GM18520 (cell line): ENCODE measurements at regions not wholly inside any gene's neighbourhood (a gene's known extent, or its start where the extent isn't known, plus 50 kb on each side); places are given as distances from the start of the nearest gene placed in this dataset.

Source experiments
- ATAC-seq: cut with Tn5 transposase; IDR thresholded peaks from one replicate; pipeline ENCODE4 v1.9.1; 2021; ENCODE audit not compliant: unreplicated experiment

DNA sequence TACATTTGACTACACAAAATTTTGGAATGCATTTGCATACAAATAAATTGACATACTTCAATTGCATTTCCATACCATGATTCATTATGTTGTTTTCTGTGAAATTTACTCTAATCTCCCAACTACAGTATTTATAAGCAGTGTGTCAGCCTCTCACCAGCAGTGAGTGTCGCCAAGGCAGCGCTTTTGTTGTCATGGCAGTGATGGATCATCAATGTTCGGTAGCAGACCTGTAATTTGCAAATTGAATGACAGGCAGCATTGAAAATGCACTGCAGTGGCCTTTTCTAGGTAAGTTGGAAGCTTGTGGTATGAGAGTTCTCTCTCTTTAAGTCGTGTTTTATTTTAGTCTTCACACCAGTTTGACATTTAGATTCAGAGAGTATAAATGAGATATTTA is 534.1 kb downstream of the PCDH17 start:
- no peak for ATAC-seq

DNA sequence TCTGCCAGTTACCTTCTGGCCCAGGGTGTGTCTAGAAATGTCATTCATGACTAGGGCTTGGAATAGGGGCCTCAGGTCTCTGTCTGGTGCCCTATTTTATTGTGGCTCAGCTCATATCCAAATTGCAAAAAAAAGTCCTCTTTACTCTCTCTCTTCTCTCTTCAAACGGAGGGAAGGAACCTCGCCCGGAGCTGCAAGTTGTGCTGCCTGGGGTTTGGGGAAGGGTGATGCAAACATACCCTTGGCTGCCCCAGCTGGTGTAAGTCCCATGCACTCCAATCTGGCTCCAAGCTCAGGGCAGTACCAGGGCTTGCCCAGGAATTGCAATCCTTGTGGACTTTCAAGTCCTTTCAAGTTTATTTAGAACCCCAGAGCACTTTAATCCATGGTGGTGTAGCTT is 549.6 kb downstream of the PCDH17 start:
- ATAC-seq, result no peak

DNA sequence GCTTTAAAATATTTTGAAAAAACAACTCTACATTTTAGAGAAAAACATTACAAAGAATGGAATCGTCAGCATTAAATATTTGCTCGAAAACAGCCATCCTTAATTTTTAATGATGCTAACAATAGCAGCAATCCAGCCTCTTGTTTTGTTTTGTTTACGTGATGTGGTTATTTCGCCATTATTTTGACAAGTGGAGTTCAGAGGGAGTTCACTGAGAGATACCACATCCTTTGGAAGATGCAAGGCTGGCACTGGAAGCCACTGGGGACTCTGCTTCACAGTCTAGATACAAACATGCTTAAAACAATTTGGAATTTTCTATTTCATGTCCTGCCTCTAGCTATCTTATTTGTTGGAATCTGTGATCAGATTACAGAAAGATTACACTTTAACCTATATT is 556.3 kb downstream of the PCDH17 start:
- ATAC-seq, result no peak

- no peak for ATAC-seq
Measured at GRCh38 chr13:58190577-58190976, 559.0 kb downstream of the PCDH17 start.

DNA sequence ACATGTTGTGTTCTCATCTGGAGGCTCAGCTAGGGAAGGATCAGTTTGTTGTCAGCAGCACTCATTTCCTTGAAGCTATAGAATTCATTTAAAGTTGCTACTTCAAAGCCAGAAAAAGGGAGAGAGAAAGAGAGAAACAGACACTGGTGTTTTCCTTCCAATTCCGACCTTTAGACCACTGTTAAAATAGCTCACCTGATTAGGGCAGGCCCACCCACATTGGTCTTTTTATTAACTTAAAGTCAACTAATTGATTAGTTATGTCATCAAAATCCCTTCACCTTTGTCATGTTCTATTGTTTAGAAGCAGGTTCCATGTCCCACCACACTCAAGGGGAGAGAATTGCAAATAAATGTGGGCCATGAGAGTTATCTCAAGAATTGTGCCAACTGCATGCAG is 560.2 kb downstream of the PCDH17 start:
- ATAC-seq, result no peak

DNA sequence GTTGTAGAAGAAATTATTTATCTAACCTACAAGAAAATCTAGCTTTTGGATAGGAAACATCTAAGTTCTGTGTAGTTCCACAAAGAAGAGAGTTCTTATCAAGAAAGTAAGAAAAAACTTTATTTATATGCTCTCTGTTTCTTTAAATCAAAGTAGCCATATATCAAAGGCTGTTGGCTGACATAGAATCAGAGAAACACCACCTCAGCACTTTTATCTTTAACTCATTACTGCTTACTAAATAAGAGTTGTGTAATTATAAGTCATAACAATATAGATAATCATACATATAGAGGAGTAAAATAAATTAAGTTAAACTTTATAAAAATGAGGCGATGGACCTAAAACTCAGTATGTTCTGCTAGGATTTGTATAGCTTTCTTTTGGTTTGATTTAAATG is 570.6 kb downstream of the PCDH17 start:
- no peak for ATAC-seq

- no peak for ATAC-seq
Measured at GRCh38 chr13:58207501-58207900, 576.0 kb downstream of the PCDH17 start.

DNA sequence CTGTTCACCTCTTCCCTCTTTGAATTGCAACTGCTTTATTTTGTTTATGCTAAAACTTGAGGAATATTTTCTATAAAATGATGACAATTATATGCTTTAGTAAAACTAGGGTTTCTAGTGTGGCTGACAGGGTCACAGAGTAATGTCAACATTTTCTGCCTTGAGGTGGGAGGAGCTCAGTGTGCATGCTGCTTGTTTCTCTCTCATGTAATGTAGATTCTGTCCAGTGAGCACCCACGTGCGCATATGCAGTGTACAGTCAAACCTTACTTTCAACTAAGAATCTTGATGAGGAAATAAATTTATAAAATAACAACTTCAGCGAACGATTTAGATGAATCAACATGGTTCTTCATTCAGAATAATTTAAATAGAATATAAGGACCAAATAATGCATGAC is 603.9 kb downstream of the PCDH17 start:
- no peak for ATAC-seq

- no peak for ATAC-seq
Measured at GRCh38 chr13:58238972-58239773, 607.6 kb downstream of the PCDH17 start.

- ATAC-seq, result no peak
Measured at GRCh38 chr13:58239774-58240268, 608.3 kb downstream of the PCDH17 start.

- ATAC-seq, result no peak
Measured at GRCh38 chr13:58247080-58247479, 615.5 kb downstream of the PCDH17 start.

DNA sequence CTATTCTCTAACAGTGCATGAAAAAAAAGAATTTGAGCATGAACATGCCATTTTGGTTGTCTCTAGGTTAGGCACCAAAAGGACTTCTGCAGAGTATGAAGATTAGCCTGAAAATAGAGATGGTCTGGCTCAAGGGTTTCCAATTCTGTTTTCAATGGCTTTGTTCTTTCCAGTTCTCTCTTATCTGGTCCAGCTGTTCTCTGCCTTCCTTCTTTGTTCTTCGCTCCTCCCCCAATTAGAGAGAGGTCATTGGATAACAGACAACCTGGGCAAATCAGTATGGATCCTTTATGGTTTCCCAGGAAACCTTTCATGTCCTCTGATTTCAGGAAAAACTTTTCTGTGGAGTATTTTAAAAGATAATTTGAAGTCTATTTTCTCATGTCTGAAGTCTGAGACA is 623.4 kb downstream of the PCDH17 start:
- ATAC-seq, result no peak

DNA sequence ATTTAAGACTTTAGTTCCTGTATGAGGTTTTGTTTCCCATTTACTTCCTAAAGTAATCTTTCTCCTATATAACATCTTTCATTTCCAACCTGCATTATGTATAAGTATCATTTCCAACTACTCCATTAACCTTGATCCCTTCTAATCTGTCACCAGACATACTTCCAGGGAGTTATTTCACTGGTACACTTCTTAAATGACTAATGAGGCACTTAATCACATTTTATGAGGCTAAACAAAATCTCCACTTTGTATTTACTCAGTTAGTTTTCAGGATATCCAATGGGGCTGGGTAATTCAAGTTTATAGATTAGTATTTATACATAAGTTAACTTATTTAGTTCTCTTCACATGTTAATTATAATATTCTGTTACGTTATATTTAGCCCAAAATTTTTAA is 634.7 kb downstream of the PCDH17 start:
- ATAC-seq, result no peak

DNA sequence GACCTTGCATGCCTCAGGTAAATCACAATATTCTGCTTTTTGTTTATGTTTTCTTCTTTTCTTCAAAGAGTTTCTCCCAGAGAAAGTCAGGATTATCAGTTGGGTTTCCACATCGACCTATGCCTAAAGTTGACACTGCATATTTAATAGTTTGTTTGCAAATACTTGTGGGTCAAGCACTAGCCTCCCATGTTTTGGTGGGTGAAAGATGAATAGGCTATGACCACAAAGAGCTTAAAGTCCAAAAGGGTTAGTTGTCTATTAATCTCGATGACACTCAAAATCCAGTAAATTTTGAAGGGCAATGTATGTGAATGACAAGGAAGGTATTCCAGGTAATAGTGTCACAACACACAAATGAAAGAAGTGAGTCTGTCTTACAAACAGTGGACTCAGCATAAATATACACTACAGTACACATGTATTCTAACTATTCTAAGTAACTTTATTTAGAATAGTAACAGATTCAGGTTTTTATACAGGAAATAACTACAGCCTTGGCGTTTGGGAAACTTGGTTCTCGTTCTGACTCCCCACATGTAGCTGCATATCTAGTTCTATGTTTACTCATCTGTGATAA is 667.1 kb downstream of the PCDH17 start:
- ATAC-seq, result no peak

DNA sequence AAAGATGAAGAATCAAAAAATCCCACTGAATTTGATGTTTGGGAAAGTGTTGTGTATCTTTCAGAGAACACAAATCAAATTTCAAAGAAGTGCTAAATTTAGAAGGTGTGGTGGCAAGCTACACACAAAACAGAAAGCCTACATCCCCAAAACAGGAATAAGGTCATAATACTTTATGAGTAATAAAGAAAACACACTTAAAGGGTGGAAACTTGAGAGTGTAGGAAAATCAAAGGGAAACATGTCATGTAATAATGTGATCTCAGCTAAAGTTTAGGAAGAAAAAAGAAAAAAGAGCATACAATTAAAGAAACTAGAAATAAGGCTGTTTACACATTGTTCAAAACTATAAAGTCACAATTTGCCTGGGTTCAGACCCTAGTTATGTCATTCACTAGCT is 668.7 kb downstream of the PCDH17 start:
- ATAC-seq, result no peak

- ATAC-seq, result no peak
Measured at GRCh38 chr13:58300974-58301681, 669.6 kb downstream of the PCDH17 start.

DNA sequence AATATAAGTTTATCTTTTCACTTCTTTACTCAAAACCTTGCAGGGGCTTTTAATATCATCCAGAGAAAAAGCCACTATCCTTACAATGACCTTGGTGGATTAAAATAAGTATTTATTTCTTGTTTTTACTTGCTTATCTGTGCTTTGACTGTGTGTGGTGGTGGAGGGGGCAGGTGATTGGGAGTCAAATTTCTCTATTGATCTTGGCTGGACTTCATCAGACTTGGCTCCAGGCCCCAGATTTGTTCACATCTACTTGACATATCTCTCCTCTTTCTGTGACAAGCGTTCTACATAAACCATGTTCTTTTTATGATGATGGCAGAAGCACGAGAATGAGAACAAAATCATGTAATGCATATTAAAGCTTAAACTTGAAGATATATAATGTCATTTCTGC is 670.8 kb downstream of the PCDH17 start:
- ATAC-seq, result no peak

- ATAC-seq, result no peak
Measured at GRCh38 chr13:58306062-58306461, 674.5 kb downstream of the PCDH17 start.

DNA sequence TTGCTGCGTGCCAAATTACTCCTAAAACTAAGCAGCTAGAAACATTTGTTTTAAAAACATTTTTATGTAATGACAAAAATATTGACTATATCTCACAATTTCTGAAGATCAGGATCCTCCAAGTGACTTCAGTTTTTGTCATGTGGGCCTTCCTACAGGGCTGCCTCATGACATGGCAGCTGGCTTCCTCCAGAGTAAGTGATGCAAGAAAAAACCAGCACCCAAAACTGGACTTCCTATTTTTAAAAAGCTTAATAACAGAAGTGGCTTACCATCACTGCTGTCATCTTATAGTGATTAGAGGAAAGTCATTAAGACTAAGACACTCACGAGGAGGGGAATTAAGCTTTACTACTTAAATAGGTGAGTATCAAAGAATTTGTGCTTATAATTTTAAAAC is 681.7 kb downstream of the PCDH17 start:
- no peak for ATAC-seq

DNA sequence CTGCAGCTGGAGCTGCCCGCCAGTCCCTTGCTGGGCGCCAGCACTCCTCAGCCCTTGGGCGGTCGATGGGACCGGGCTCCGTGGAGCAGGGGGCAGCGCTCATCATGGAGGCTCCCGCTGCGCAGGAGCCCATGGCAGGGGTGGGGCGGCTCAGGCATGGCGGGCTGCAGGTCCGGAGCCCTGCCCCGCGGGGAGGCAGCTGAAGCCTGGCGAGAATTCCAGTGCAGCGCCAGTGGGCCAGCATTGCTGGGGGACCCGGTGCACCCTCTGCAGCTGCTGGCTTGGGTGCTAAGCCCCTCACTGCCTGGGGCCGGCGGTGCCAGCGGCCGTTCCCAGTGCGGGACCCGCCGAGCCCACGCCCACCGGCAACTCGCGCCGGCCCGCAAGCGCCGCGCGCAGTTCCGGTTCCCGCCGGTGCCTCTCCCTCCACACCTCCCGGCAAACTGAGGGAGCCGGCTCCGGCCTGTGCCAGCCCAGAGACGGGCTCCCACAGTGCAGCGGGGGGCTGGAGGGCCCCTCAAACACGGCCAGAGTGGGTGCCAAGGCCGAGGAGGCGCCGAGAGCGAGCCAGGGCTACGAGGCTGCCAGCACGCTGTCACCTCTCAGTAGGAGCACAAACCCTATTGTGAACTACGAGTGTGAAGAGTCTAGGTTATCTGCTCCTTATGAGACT is 687.1 kb downstream of the PCDH17 start:
- ATAC-seq, result no peak

GRCh38 chr13:58324161-58324560 is 692.6 kb downstream of the PCDH17 start:
- no peak for ATAC-seq

GRCh38 chr13:58329746-58330145 is 698.2 kb downstream of the PCDH17 start:
- no peak for ATAC-seq
